ENCODE measurements at regions not wholly inside any gene's neighbourhood (a gene's known extent, or its start where the extent isn't known, plus 50 kb on each side); places are given as distances from the start of the nearest gene placed in this dataset.
"Not testable (repeated sequence)": the region's sequence is repeated elsewhere in the genome, so short reads cannot be mapped to it uniquely, and the experiment has no call there.

DNA sequence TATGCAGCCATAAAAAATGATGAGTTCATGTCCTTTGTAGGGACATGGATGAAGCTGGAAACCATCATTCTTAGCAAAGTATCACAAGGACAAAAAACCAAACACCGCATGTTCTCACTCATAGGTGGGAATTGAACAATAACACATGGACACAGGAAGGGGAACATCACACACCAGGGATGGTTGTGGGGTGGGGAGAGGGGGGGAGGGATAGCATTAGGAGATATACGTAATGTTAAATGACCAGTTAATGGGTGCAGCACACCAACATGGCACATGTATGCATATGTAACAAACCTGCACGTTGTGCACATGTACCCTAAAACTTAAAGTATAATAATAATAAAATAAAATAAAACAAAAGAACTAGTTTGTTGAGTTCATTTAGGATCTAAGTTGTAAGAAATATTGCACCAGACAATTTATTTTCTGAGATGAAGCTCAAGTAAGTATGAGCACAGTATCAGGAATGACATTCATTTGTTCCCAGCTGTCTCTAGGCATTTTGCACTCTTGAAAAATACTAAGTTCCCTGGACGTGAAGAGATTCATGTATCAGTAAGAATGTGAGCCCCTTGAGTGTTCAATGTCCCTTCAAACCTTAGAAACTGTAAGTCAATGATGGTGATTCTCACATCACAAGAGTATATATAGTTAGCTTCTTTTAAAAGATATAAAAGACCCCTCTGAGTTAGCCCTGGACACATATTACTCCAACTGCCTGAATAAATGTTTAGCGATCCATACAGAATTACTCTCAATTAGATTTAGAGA is 1519.3 kb upstream of the TPTE start:
- H3K36me3 ChIP-seq (ENCODE audit: control insufficient read depth in 1 of 2, insufficient read depth in 2 of 2, low read length in 2 of 2); POLR2A ChIA-PET; H2AFZ ChIP-seq (ENCODE audit: low read depth, low read length, poor library complexity, severe bottlenecking); H3K9me3 ChIP-seq (ENCODE audit: control insufficient read depth in 1 of 2, insufficient read depth in 1 of 2, low read depth in 1 of 2, low read length in 2 of 2); H3K4me2 ChIP-seq (ENCODE audit: low read length); H3K27ac ChIP-seq (ENCODE audit: low read depth, low read length); CTCF ChIA-PET; H3K4me1 ChIP-seq (ENCODE audit: control insufficient read depth in 1 of 2, insufficient read depth in 2 of 2, low read length in 2 of 2); H4K20me1 ChIP-seq (ENCODE audit: insufficient read depth); H3K4me3 ChIP-seq (replicated peaks in 1 of 2; ENCODE audit: low read depth in 1 of 2, low read length in 2 of 2); H3K9ac ChIP-seq (ENCODE audit: low read length); H3K27me3 ChIP-seq (ENCODE audit: insufficient read depth, low read length); RAD21 ChIA-PET (ENCODE audit: low non-redundant PET in 1 of 2, low total read pairs in 2 of 2, uncharacterized antibody in 2 of 2, unreplicated experiment in 2 of 2); H3K79me2 ChIP-seq (ENCODE audit: insufficient read depth, low read length); intact Hi-C loops (cut with micrococcal nuclease); BruUV-seq (replicated peaks); H3K9me2 ChIP-seq (ENCODE audit: insufficient read depth); DNase-seq (ENCODE audit: low read depth, low spot score); ATAC-seq: not testable (repeated sequence)

DNA sequence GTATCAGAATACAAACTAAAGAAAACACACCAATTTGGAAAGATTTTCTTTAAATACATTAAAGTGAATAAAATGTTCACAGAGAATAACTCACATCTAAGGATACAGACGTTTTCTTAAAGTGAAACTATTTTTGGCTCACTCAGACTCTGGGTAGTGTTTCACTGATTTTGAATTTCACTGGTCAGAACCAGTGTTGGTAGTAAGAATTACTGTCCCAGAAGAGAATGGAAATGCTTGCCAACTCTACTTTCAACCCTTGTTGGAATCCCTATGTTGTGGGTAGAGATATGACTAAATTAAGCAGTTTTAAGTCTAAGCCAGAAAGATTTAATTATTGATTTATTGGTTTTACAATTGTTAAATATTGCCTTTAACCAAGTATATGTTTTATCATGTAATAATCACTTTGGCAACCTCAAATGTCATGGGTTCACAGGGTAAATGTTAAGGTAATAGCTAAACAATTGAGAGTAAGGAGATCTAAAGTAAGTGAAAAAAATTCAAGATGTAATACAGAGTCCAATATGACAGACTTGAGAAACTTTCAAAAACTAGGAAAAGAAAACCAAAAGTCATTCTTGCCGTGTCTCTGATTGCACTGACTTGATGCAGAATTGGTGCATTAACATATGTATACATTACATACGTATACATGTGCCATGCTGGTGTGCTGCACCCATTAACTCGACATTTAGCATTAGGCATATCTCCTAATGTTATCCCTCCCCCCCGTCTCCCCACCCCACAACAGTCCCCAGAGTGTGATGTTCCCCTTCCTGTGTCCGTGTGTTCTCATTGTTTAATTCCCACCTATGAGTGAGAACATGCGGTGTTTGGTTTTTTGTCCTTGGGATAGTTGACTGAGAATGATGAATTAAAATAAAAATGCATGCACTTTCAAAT is 1517.2 kb upstream of the TPTE start:
- DNase-seq (ENCODE audit: low read depth, low spot score); H4K20me1 ChIP-seq (ENCODE audit: insufficient read depth); H3K9me2 ChIP-seq (ENCODE audit: insufficient read depth); H3K4me1 ChIP-seq (ENCODE audit: control insufficient read depth in 1 of 2, insufficient read depth in 2 of 2, low read length in 2 of 2); intact Hi-C loops (cut with micrococcal nuclease); RAD21 ChIA-PET (ENCODE audit: low non-redundant PET in 1 of 2, low total read pairs in 2 of 2, uncharacterized antibody in 2 of 2, unreplicated experiment in 2 of 2); H3K4me3 ChIP-seq (replicated peaks in 1 of 2; ENCODE audit: low read depth in 1 of 2, low read length in 2 of 2); H3K9me3 ChIP-seq (ENCODE audit: control insufficient read depth in 1 of 2, insufficient read depth in 1 of 2, low read depth in 1 of 2, low read length in 2 of 2); H3K9ac ChIP-seq (ENCODE audit: low read length); H3K79me2 ChIP-seq (ENCODE audit: insufficient read depth, low read length); CTCF ChIA-PET; POLR2A ChIA-PET; H3K36me3 ChIP-seq (ENCODE audit: control insufficient read depth in 1 of 2, insufficient read depth in 2 of 2, low read length in 2 of 2); H2AFZ ChIP-seq (ENCODE audit: low read depth, low read length, poor library complexity, severe bottlenecking); H3K4me2 ChIP-seq (ENCODE audit: low read length); H3K27ac ChIP-seq (ENCODE audit: low read depth, low read length); BruUV-seq (replicated peaks); H3K27me3 ChIP-seq (ENCODE audit: insufficient read depth, low read length); ATAC-seq: not testable (repeated sequence)

DNA sequence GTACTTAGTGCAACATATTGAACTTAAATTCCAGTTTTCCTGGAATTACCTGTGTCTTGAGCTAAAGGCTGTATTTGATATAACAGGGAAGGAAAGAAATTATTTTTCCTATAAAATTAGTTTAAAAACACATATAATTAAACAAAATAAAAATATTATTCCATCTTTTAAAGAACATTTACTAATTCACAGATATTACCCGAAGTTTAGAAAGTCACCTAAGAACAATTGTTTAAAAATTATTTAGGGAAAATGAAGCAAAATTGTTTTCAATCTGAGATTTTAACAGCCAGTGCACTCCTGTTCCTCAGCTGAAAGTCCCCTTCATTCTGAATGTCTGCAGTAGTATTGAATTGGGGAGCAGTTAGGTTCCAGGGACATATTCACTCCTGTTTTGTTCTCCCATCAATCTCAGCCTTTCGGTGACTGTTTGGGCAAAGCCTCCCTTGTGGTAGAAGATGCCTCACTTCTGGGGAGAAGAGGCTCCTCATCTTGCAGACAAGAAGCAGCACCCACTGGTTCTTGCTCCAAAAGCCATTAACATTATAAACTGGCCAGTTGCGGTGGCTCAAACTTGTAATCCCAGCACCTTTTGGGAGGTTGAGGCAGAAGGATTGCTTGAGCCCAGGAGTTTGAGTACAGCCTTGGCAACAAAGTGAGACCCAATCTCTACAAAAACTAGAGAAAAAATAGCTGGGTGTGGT is 1516.4 kb upstream of the TPTE start:
- H3K9me3 ChIP-seq (ENCODE audit: control insufficient read depth in 1 of 2, insufficient read depth in 1 of 2, low read depth in 1 of 2, low read length in 2 of 2); RAD21 ChIA-PET (ENCODE audit: low non-redundant PET in 1 of 2, low total read pairs in 2 of 2, uncharacterized antibody in 2 of 2, unreplicated experiment in 2 of 2): not testable (repeated sequence)

DNA sequence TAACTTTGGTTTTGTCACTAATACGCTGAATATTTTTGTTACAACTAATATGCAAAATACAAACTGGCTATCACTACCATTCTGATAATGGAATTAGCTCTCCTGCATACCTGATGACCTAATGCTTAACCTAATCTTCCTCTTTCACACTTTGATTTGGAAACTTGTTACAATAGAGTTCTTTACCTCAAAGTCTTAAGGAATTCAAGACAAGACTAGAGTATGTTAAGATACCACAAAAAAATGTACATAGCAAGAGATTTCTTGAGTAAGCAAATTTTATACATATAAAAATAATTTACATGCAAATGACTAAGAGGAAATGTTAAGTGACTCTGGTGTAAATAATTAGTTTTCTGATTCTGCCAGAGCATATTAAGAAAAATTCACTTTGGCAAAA is 1515.7 kb upstream of the TPTE start:
- H3K79me2 ChIP-seq (ENCODE audit: insufficient read depth, low read length); H3K4me1 ChIP-seq (ENCODE audit: control insufficient read depth in 1 of 2, insufficient read depth in 2 of 2, low read length in 2 of 2); CTCF ChIA-PET; intact Hi-C loops (cut with micrococcal nuclease); DNase-seq (ENCODE audit: low read depth, low spot score); BruUV-seq (replicated peaks); RAD21 ChIA-PET (ENCODE audit: low non-redundant PET in 1 of 2, low total read pairs in 2 of 2, uncharacterized antibody in 2 of 2, unreplicated experiment in 2 of 2); H3K27me3 ChIP-seq (ENCODE audit: insufficient read depth, low read length); H3K4me3 ChIP-seq (replicated peaks in 1 of 2; ENCODE audit: low read depth in 1 of 2, low read length in 2 of 2); POLR2A ChIA-PET; ATAC-seq; H3K36me3 ChIP-seq (ENCODE audit: control insufficient read depth in 1 of 2, insufficient read depth in 2 of 2, low read length in 2 of 2); H4K20me1 ChIP-seq (ENCODE audit: insufficient read depth); H3K9ac ChIP-seq (ENCODE audit: low read length); H3K9me2 ChIP-seq (ENCODE audit: insufficient read depth); H3K4me2 ChIP-seq (ENCODE audit: low read length); H3K27ac ChIP-seq (ENCODE audit: low read depth, low read length); H2AFZ ChIP-seq (ENCODE audit: low read depth, low read length, poor library complexity, severe bottlenecking): not testable (repeated sequence)
- H3K9me3 ChIP-seq (ENCODE audit: control insufficient read depth in 1 of 2, insufficient read depth in 1 of 2, low read depth in 1 of 2, low read length in 2 of 2): peaks cover 7 to 11% of the 10 kb centered on the region in 2 experiments; a peak in 2 of 4 replicates

More for the DNA sequence above, 1516.4 kb upstream of the TPTE start:
- H3K36me3 ChIP-seq (ENCODE audit: control insufficient read depth in 1 of 2, insufficient read depth in 2 of 2, low read length in 2 of 2); BruUV-seq (replicated peaks); H3K27ac ChIP-seq (ENCODE audit: low read depth, low read length); H3K9ac ChIP-seq (ENCODE audit: low read length); H2AFZ ChIP-seq (ENCODE audit: low read depth, low read length, poor library complexity, severe bottlenecking); H3K79me2 ChIP-seq (ENCODE audit: insufficient read depth, low read length); H3K9me2 ChIP-seq (ENCODE audit: insufficient read depth); H3K4me2 ChIP-seq (ENCODE audit: low read length); POLR2A ChIA-PET; ATAC-seq; H3K4me3 ChIP-seq (replicated peaks in 1 of 2; ENCODE audit: low read depth in 1 of 2, low read length in 2 of 2); H3K4me1 ChIP-seq (ENCODE audit: control insufficient read depth in 1 of 2, insufficient read depth in 2 of 2, low read length in 2 of 2); H4K20me1 ChIP-seq (ENCODE audit: insufficient read depth); DNase-seq (ENCODE audit: low read depth, low spot score); CTCF ChIA-PET; H3K27me3 ChIP-seq (ENCODE audit: insufficient read depth, low read length); intact Hi-C loops (cut with micrococcal nuclease): not testable (repeated sequence)

Data from HCT116 (cell line).